ENCODE measurements at regions not wholly inside any gene's neighbourhood (a gene's known extent, or its start where the extent isn't known, plus 50 kb on each side); places are given as distances from the start of the nearest gene placed in this dataset.

DNA sequence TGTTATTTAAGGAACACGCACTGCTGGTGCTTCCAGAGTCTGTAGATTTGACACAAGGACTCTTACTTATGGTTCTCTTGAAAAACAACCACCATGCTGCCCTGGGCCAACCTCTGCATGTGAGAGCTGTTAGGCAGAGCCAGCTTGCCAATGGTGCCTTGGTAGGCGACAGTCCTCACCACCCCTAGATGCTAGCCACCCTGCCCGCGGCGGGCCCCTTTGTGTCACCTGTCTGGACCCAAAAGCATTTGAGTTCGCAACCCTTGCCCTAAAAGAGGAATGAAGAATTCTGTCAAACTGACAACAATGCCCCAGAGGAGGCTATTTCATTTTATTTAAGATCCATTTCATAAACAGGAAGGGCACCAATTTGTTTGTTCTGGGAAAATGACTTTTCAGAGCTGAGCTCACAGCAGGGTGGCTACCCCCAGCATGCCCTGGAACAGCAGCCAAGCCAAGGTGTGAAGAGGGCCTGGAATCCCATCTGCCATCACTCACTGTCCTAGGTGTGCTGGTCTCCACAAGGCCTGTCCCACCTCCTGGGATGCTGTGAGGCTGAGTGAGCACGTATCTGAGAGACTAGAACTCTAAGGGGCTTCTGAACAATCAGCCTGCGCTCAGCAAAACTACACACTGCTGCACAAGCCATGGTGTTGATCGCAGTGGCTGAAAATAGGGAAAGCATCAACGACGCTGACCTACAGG, 63.8 kb upstream of the FZD10 start:
- Histone ChIP-seq H3K36me3 (ENCODE audit: control insufficient read depth in 4 of 4, insufficient read depth in 4 of 4, low read length in 3 of 4) (no peaks in the 10 kb centered on the region), H3K27me3 (replicated peaks in 2 of 5; ENCODE audit: control insufficient read depth in 4 of 5, insufficient read depth in 5 of 5, low read length in 4 of 5) (peaks cover 0 to 27% (median 8%) of the 10 kb centered on the region in 5 experiments), H3K4me1 (ENCODE audit: control extremely low read depth in 1 of 4, control insufficient read depth in 4 of 4, insufficient read depth in 4 of 4, low read length in 3 of 4) (no peaks in the 10 kb centered on the region), H3K9me3 (ENCODE audit: control extremely low read depth in 1 of 5, control insufficient read depth in 4 of 5, insufficient read depth in 2 of 5, low read depth in 1 of 5, low read length in 4 of 5) (no peaks in the 10 kb centered on the region), H3K4me3 (ENCODE audit: control insufficient read depth in 1 of 7, extremely low read depth in 1 of 7, insufficient read depth in 4 of 7, low read depth in 2 of 7, low read length in 6 of 7) (no peak overlapping the region), H3K27ac (ENCODE audit: insufficient read depth in 1 of 2, low read depth in 1 of 2, low read length in 2 of 2, poor library complexity in 1 of 2, severe bottlenecking in 2 of 2) (no peak overlapping the region)
- ChIA-PET POLR2A (no interaction called here), CTCF (no interaction called here)
- WGBS (ENCODE audit: insufficient coverage) = 89% methylated on average over 11 of the region's 11 CpGs
- no peak for DNase-seq

DNA sequence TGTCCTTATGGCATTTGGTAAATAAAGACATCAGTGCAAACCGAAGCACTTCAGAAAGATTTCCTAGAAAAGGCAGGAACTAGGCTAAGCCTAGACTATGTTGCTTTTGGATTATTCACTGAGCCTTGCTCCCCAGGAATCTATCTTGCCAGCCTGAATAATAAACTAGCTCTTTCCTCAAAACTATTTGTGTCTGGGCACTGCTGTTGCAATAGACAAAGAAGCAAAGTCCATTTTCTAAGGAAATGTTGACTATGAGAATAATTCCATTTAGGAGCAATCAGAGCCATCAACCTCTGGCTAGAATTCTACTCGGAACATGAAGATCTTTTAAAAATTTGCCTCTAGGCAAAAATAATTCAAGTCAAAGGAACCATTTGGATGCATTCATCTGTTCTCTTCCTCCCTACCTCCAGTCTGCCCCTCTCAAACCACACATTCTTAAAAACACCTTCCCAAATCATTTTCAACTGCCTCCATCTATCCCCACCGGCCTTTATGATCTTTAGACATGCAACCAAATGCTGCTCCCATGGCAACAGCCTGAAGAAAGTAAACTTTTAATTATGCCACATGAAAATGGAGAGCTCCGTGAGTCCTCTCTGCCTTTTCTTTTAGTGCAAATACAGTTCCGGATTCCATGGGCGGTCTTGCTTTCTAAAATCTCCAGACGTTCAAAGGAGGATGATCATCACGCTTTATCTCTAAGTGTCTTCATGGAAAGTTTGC, 61.5 kb upstream of the FZD10 start:
- DNase-seq = no peak
- ChIA-PET CTCF (no interaction called here), POLR2A (no interaction called here)
- Histone ChIP-seq H3K27me3 (replicated peaks in 2 of 5; ENCODE audit: control insufficient read depth in 4 of 5, insufficient read depth in 5 of 5, low read length in 4 of 5) (peaks cover 0 to 49% (median 16%) of the 10 kb centered on the region in 5 experiments), H3K36me3 (ENCODE audit: control insufficient read depth in 4 of 4, insufficient read depth in 4 of 4, low read length in 3 of 4) (no peaks in the 10 kb centered on the region), H3K9me3 (ENCODE audit: control extremely low read depth in 1 of 5, control insufficient read depth in 4 of 5, insufficient read depth in 2 of 5, low read depth in 1 of 5, low read length in 4 of 5) (peaks cover 0 to 3% (median 0%) of the 10 kb centered on the region in 5 experiments), H3K4me1 (ENCODE audit: control extremely low read depth in 1 of 4, control insufficient read depth in 4 of 4, insufficient read depth in 4 of 4, low read length in 3 of 4) (no peaks in the 10 kb centered on the region), H3K27ac (ENCODE audit: insufficient read depth in 1 of 2, low read depth in 1 of 2, low read length in 2 of 2, poor library complexity in 1 of 2, severe bottlenecking in 2 of 2) (no peak overlapping the region), H3K4me3 (ENCODE audit: control insufficient read depth in 1 of 7, extremely low read depth in 1 of 7, insufficient read depth in 4 of 7, low read depth in 2 of 7, low read length in 6 of 7) (no peak overlapping the region)
- 87% methylated on average over 5 of the region's 8 CpGs for WGBS (ENCODE audit: insufficient coverage)

DNA sequence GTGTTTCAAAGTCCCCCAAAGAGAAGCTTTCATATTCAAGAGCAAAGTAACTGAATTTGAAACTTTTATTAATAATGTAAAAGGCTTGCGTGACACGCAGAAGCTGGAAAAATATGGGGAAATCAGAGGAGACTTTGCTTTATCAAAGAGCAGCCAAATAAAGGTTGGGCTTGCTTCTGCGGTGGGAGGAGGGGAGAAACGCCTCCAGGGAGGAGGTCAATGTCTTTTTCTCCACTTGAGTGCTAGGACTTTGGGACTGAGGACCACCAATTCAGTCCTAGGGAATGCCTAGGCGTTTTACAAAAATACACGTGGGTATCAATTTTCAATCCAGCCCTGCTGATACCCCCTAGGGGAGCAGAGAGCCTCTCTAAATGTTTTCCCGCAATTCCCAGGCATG, 60.9 kb upstream of the FZD10 start:
- Histone ChIP-seq H3K27me3 (replicated peaks in 2 of 5; ENCODE audit: control insufficient read depth in 4 of 5, insufficient read depth in 5 of 5, low read length in 4 of 5) (peaks cover 1 to 50% (median 16%) of the 10 kb centered on the region in 5 experiments), H3K9me3 (ENCODE audit: control extremely low read depth in 1 of 5, control insufficient read depth in 4 of 5, insufficient read depth in 2 of 5, low read depth in 1 of 5, low read length in 4 of 5) (peaks cover 0 to 3% (median 0%) of the 10 kb centered on the region in 5 experiments), H3K27ac (ENCODE audit: insufficient read depth in 1 of 2, low read depth in 1 of 2, low read length in 2 of 2, poor library complexity in 1 of 2, severe bottlenecking in 2 of 2) (no peak overlapping the region), H3K36me3 (ENCODE audit: control insufficient read depth in 4 of 4, insufficient read depth in 4 of 4, low read length in 3 of 4) (no peaks in the 10 kb centered on the region), H3K4me1 (ENCODE audit: control extremely low read depth in 1 of 4, control insufficient read depth in 4 of 4, insufficient read depth in 4 of 4, low read length in 3 of 4) (no peaks in the 10 kb centered on the region), H3K4me3 (ENCODE audit: control insufficient read depth in 1 of 7, extremely low read depth in 1 of 7, insufficient read depth in 4 of 7, low read depth in 2 of 7, low read length in 6 of 7) (no peak overlapping the region)
- no peak for DNase-seq
- CTCF ChIA-PET = no interaction called here
- 28% methylated on average over 6 of the region's 7 CpGs for WGBS (ENCODE audit: insufficient coverage)
- POLR2A ChIA-PET = no interaction called here

DNA sequence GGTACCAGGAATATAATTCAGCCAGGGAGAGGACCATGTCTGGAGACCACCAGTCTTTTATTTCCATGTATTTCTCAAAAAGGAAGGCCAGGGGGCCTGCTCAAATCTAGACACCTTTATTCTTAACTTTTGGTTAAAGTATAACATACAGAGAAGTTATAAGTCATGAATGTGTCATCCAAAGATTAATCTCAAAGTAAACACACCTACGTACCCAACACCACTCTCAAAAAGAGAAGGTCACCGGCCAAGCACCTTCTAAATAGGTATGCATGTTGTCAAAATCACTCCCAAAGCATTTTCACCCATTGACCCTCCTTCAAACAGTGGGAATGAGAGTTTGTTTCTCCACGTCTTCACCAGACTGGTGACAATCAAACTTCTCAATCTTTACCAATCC, 60.0 kb upstream of the FZD10 start:
- POLR2A ChIA-PET = no interaction called here
- H3K9me3 ChIP-seq (ENCODE audit: control extremely low read depth in 1 of 5, control insufficient read depth in 4 of 5, insufficient read depth in 2 of 5, low read depth in 1 of 5, low read length in 4 of 5) = peaks cover 0 to 3% (median 0%) of the 10 kb centered on the region in 5 experiments
- CTCF ChIA-PET = no interaction called here
- H3K27ac ChIP-seq (ENCODE audit: insufficient read depth in 1 of 2, low read depth in 1 of 2, low read length in 2 of 2, poor library complexity in 1 of 2, severe bottlenecking in 2 of 2) = no peak overlapping the region
- H3K4me1 ChIP-seq (ENCODE audit: control extremely low read depth in 1 of 4, control insufficient read depth in 4 of 4, insufficient read depth in 4 of 4, low read length in 3 of 4) = no peaks in the 10 kb centered on the region
- no peak for DNase-seq
- H3K36me3 ChIP-seq (ENCODE audit: control insufficient read depth in 4 of 4, insufficient read depth in 4 of 4, low read length in 3 of 4) = no peaks in the 10 kb centered on the region
- 93% methylated on average over 3 of the region's 3 CpGs for whole genome bisulfite sequencing (ENCODE audit: insufficient coverage)
- no peak overlapping the region for H3K4me3 ChIP-seq (ENCODE audit: control insufficient read depth in 1 of 7, extremely low read depth in 1 of 7, insufficient read depth in 4 of 7, low read depth in 2 of 7, low read length in 6 of 7)
- peaks cover 2 to 52% (median 16%) of the 10 kb centered on the region in 5 experiments for H3K27me3 ChIP-seq (replicated peaks in 2 of 5; ENCODE audit: control insufficient read depth in 4 of 5, insufficient read depth in 5 of 5, low read length in 4 of 5)

DNA sequence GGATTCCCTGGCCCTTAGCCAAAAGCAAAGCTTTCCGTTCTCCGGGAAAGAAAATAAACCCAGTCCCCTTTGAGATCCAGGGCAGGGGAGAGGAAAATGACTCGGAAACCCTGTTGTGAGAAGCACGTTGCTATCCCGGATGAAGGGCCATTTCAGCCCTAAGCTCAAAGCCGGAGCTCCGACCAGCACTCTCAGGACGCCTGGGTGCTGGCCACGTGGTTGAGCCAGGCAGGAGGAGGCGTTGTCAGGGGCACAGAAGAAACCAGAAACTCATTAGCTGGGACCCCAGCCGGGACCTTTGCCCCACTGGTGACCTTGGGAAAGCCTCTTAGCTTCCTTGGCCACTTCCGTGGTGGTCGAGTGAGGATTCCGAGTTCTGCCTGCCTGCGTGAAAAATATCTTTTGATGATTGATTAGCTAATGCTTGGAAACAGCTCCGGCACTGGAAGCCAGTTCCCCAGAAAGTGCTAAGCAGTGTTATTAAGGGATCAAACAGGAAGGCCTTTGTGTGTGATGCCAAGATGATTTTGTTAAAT, 57.6 kb upstream of the FZD10 start:
- no peaks in the 10 kb centered on the region for H3K4me1 ChIP-seq (ENCODE audit: control extremely low read depth in 1 of 4, control insufficient read depth in 4 of 4, insufficient read depth in 4 of 4, low read length in 3 of 4)
- DNase-seq = no peak
- H3K9me3 ChIP-seq (ENCODE audit: control extremely low read depth in 1 of 5, control insufficient read depth in 4 of 5, insufficient read depth in 2 of 5, low read depth in 1 of 5, low read length in 4 of 5) = peaks cover 0 to 8% (median 4%) of the 10 kb centered on the region in 5 experiments
- ChIA-PET CTCF (no interaction called here), POLR2A (no interaction called here)
- H3K36me3 ChIP-seq (ENCODE audit: control insufficient read depth in 4 of 4, insufficient read depth in 4 of 4, low read length in 3 of 4) = no peaks in the 10 kb centered on the region
- WGBS (ENCODE audit: insufficient coverage) = 5% methylated on average over 14 of the region's 16 CpGs
- no peak overlapping the region for H3K4me3 ChIP-seq (ENCODE audit: control insufficient read depth in 1 of 7, extremely low read depth in 1 of 7, insufficient read depth in 4 of 7, low read depth in 2 of 7, low read length in 6 of 7)
- peaks cover 2 to 45% (median 15%) of the 10 kb centered on the region in 5 experiments for H3K27me3 ChIP-seq (replicated peaks in 2 of 5; ENCODE audit: control insufficient read depth in 4 of 5, insufficient read depth in 5 of 5, low read length in 4 of 5)
- no peak overlapping the region for H3K27ac ChIP-seq (ENCODE audit: insufficient read depth in 1 of 2, low read depth in 1 of 2, low read length in 2 of 2, poor library complexity in 1 of 2, severe bottlenecking in 2 of 2)

DNA sequence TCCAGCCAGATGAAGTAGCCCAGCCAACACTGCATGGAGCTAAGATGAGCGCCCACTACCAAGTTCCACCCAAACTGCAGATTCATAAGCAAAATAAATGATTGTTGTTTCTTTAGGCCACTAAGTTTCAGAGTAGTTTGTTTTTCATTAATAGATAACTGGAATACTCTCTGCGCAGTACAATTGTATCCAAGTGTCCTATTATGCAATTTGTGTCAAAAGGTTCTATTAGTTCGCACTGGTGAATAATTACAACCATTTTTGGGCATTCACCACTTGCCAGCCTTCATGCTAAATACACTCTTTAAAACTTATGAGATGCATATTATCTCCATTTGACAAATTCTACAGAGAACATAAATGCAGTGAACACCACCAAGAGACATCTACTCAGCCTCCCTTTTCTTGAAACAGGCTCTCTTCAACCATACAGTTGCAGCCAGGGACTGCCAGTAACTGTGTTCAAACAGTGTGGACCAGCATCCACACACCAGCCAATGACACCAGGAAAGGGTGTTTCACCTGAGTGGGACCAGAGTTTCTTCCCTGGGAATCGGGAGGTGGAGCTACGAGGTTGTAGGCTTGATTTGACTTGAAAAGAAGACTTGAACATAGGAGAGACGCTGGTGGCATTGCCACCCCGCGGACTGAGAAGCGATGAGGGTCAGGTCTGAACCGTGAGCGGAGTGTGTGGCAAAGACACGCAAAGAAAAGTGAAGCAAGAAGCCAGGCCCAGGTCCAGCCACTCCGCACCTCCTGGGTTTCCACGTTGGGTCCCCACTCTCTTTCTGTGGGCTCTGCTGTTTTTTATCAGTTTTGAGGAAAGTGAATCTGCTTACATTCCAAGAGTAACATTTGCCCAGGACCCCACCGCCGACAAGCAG, 53.0 kb upstream of the FZD10 start:
- Histone ChIP-seq H3K4me3 (ENCODE audit: control insufficient read depth in 1 of 7, extremely low read depth in 1 of 7, insufficient read depth in 4 of 7, low read depth in 2 of 7, low read length in 6 of 7) (no peak overlapping the region), H3K27ac (ENCODE audit: insufficient read depth in 1 of 2, low read depth in 1 of 2, low read length in 2 of 2, poor library complexity in 1 of 2, severe bottlenecking in 2 of 2) (no peak overlapping the region), H3K9me3 (ENCODE audit: control extremely low read depth in 1 of 5, control insufficient read depth in 4 of 5, insufficient read depth in 2 of 5, low read depth in 1 of 5, low read length in 4 of 5) (peaks cover 0 to 8% (median 4%) of the 10 kb centered on the region in 5 experiments), H3K4me1 (ENCODE audit: control extremely low read depth in 1 of 4, control insufficient read depth in 4 of 4, insufficient read depth in 4 of 4, low read length in 3 of 4) (no peaks in the 10 kb centered on the region), H3K36me3 (ENCODE audit: control insufficient read depth in 4 of 4, insufficient read depth in 4 of 4, low read length in 3 of 4) (no peaks in the 10 kb centered on the region), H3K27me3 (replicated peaks in 2 of 5; ENCODE audit: control insufficient read depth in 4 of 5, insufficient read depth in 5 of 5, low read length in 4 of 5) (peaks cover 2 to 47% (median 11%) of the 10 kb centered on the region in 5 experiments)
- ChIA-PET POLR2A (no interaction called here), CTCF (no interaction called here)
- WGBS (ENCODE audit: insufficient coverage) = 91% methylated on average over 14 of the region's 16 CpGs
- DNase-seq = no peak
